Small intestine (tissue), 7 donors: ENCODE measurements at regions not wholly inside any gene's neighbourhood (a gene's known extent, or its start where the extent isn't known, plus 50 kb on each side); places are given as distances from the start of the nearest gene placed in this dataset.

Experiments
- DNase-seq, 2 donors: peaks; one replicate each; pipeline versions ENCODE4 v3.0.0 to v3.0.0-alpha.2; 2013
- FAIRE-seq: peaks from 2 replicates; lab custom pipeline; 2012; peaks lifted over from hg19 to GRCh38; lab: Jason Lieb, UNC
- H3K27ac ChIP-seq, 3 donors: one replicate each; pipeline ENCODE4 v1.5.1; 2013; ENCODE audit warnings: low read length in 2 of 3, mild to moderate bottlenecking in 2 of 3, control low read depth in 1 of 3, inconsistent platforms in 1 of 3, low read depth in 1 of 3, moderate library complexity in 1 of 3
- H3K27me3 ChIP-seq, 3 donors: one replicate each; pipeline ENCODE4 v1.6.1; 2013; ENCODE audit warnings: low read length in 3 of 3, inconsistent platforms in 1 of 3; ENCODE audit not compliant: control insufficient read depth in 3 of 3, insufficient read depth in 3 of 3
- H3K36me3 ChIP-seq, 3 donors: one replicate each; pipeline ENCODE4 v1.6.1; 2013; ENCODE audit warnings: low read length in 3 of 3, inconsistent platforms in 1 of 3, low read depth in 1 of 3, mild to moderate bottlenecking in 1 of 3, moderate library complexity in 1 of 3; ENCODE audit not compliant: control insufficient read depth in 3 of 3, insufficient read depth in 2 of 3
- H3K4me1 ChIP-seq, 3 donors: one replicate each; pipeline ENCODE4 v1.6.1; 2013; ENCODE audit warnings: low read length in 2 of 3, inconsistent platforms in 1 of 3, low read depth in 1 of 3, mild to moderate bottlenecking in 1 of 3, moderate library complexity in 1 of 3; ENCODE audit not compliant: control insufficient read depth in 3 of 3, insufficient read depth in 2 of 3
- H3K4me3 ChIP-seq, 3 donors: one replicate each; pipeline ENCODE4 v1.5.1; 2013; ENCODE audit warnings: low read length in 3 of 3, control low read depth in 1 of 3, inconsistent platforms in 1 of 3, low read depth in 1 of 3, mild to moderate bottlenecking in 1 of 3, moderate library complexity in 1 of 3
- H3K9me3 ChIP-seq, 2 donors: one replicate each; pipeline ENCODE4 v1.6.1; 2013; ENCODE audit warnings: low read depth in 1 of 2, low read length in 1 of 2; ENCODE audit not compliant: control insufficient read depth in 2 of 2, insufficient read depth in 1 of 2
- whole genome bisulfite sequencing, 3 donors: extraction: QIAGEN DNeasy Blood & Tissue Kit; methylation state at CpG; one replicate each; pipeline ENCODE4 v1.1.7; 2013; 5-methylcytosine and 5-hydroxymethylcytosine counted together
- donor health status: healthy with polysubstance abuse.
- donor health status: control.
- donor health status: control.
- donor health status: Bipolar disorder and iron deficiency.
- donor health status: healthy.

DNA sequence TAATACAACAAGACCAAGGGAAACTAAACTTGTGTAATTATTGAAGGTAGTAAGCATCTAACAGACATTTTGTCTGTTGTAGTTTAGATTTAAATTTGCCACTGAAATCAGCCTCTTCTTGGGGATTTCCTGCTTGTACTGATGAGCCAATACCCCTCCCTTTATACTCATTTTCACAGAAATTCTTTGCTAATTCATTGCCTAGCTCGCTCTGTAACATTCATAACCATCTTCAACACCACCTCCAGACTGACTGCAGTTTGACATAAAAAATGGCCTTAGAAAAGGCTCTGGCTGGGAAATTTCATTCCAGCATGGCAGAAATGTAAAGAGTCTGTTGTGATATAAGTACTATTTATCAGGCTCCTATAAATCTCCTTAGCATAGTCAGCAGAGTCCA, 109.7 kb upstream of the FLRT2 start:
- DNase-seq (no peak), FAIRE-seq (no peak)
- Histone ChIP-seq H3K27ac (no peak overlapping the region), H3K9me3 (no peaks in the 10 kb centered on the region), H3K4me1 (peaks cover 0 to 6% (median 0%) of the 10 kb centered on the region in 3 donors), H3K4me3 (no peak overlapping the region), H3K36me3 (no peaks in the 10 kb centered on the region), H3K27me3 (no peaks in the 10 kb centered on the region)
- WGBS, 3 donors: 77 to 85% (median 79%) methylated on average over 1 of the region's 1 CpG

DNA sequence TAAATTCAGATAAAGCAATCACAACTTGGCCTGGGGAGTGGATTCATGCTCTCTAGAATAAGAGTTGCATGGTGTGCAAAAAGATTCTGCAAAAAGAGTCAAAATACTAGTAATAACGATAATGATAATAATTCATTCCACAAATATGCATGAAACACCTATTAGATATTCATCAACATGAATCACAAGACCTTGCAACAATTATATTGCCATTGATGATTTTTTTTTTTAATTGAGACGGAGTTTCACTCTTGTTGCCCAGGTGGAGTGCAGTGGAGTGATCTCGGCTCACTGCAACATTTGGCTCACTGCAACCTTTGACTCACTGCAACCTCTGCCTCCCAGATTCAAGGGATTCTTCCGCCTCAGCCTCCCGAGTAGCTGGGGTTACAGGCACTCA, 109.2 kb upstream of the FLRT2 start:
- Histone ChIP-seq H3K4me3 (no peak overlapping the region), H3K36me3 (no peaks in the 10 kb centered on the region), H3K27ac (no peak overlapping the region), H3K9me3 (no peaks in the 10 kb centered on the region), H3K27me3 (no peaks in the 10 kb centered on the region), H3K4me1 (peaks cover 0 to 6% (median 0%) of the 10 kb centered on the region in 3 donors)
- DNase-seq (no peak), FAIRE-seq (no peak)
- WGBS, 3 donors: 89 to 91% (median 91%) methylated on average over 5 of the region's 5 CpGs

- Histone ChIP-seq H3K27ac (peak overlapping the region in 1 of 3 donors; percentile 55), H3K36me3 (no peaks in the 10 kb centered on the region), H3K4me1 (peaks cover 0 to 6% (median 0%) of the 10 kb centered on the region in 3 donors), H3K4me3 (no peak overlapping the region), H3K27me3 (no peaks in the 10 kb centered on the region), H3K9me3 (no peaks in the 10 kb centered on the region)
- DNase-seq (peak in 1 of 2 donors; percentile 83), FAIRE-seq (no peak)
- 74 to 92% (median 83%) methylated on average over 3 of the region's 3 CpGs for WGBS, 3 donors
These were observed 108.6 kb upstream of the FLRT2 start for GRCh38 chr14:85421186-85421877.

DNA sequence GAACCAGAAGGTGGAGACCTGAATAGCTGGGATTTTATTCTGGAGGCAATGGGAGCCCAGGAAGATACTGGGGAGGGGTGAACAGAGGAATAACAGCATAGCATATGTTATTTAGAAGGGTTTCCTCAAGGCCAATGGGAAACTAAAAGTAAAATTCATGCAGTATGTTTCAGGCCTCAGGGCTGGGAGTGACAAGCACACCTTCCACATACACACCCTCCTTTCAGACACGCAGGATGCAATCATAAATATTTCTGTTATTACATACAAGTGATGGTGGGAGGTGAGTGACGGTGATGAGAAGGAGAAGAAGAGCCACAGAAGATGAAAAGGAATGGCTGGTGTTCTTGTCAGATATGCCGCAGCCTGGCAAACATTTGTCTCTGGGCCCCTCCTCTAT, 106.1 kb upstream of the FLRT2 start:
- Histone ChIP-seq H3K4me3 (no peak overlapping the region), H3K36me3 (no peaks in the 10 kb centered on the region), H3K9me3 (no peaks in the 10 kb centered on the region), H3K27me3 (no peaks in the 10 kb centered on the region), H3K4me1 (peaks cover 0 to 6% (median 0%) of the 10 kb centered on the region in 3 donors), H3K27ac (no peak overlapping the region)
- FAIRE-seq (no peak), DNase-seq (no peak)
- 82 to 86% (median 84%) methylated on average over 3 of the region's 3 CpGs for WGBS, 3 donors

GRCh38 chr14:85425507-85425906, 104.4 kb upstream of the FLRT2 start:
- Histone ChIP-seq H3K36me3 (no peaks in the 10 kb centered on the region), H3K27ac (no peak overlapping the region), H3K27me3 (no peaks in the 10 kb centered on the region), H3K4me1 (peaks cover 0 to 6% (median 0%) of the 10 kb centered on the region in 3 donors), H3K9me3 (no peaks in the 10 kb centered on the region), H3K4me3 (no peak overlapping the region)
- FAIRE-seq: no peak
- DNase-seq: no peak
- WGBS, 3 donors: 91 to 92% (median 92%) methylated on average over 3 of the region's 3 CpGs

- no peak overlapping the region for H3K27ac ChIP-seq
- DNase-seq: no peak
- no peak for FAIRE-seq
- H3K4me3 ChIP-seq: no peak overlapping the region
- no peaks in the 10 kb centered on the region for H3K9me3 ChIP-seq
- H3K27me3 ChIP-seq: no peaks in the 10 kb centered on the region
- peaks cover 0 to under 1% (median 0%) of the 10 kb centered on the region in 3 donors for H3K4me1 ChIP-seq
- WGBS, 3 donors: 30 to 70% (median 38%) methylated on average over 4 of the region's 4 CpGs
- H3K36me3 ChIP-seq: no peaks in the 10 kb centered on the region
These were observed 103.6 kb upstream of the FLRT2 start for GRCh38 chr14:85426068-85426935.

DNA sequence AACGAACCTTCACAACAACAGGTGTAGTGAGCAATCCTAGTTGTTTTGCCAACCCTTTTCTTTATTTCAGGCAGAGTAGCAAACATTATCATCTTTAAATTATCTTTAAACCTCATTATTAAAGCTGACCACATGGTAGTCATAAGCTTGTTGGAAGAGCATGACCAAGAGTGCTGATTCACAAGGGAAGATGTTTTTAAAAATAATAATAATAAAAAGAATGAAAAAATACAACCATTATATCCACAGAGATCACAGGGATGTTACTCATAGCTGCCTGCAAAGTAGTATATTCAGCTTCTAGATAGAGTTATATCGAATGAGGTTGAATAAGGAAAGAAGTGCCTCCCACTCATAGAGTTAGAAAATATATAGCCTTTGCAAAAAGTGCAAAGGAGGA, 101.0 kb upstream of the FLRT2 start:
- Histone ChIP-seq H3K4me3 (no peak overlapping the region), H3K36me3 (no peaks in the 10 kb centered on the region), H3K4me1 (no peaks in the 10 kb centered on the region), H3K27ac (no peak overlapping the region), H3K27me3 (no peaks in the 10 kb centered on the region), H3K9me3 (no peaks in the 10 kb centered on the region)
- DNase-seq (no peak), FAIRE-seq (no peak)
- WGBS, 3 donors: 68 to 84% (median 69%) methylated on average over 2 of the region's 2 CpGs

- no peaks in the 10 kb centered on the region for H3K36me3 ChIP-seq
- 85 to 97% (median 96%) methylated on average over 1 of the region's 1 CpG for WGBS, 3 donors
- DNase-seq (no peak), FAIRE-seq (no peak)
- H3K4me3 ChIP-seq: no peak overlapping the region
- H3K4me1 ChIP-seq: no peaks in the 10 kb centered on the region
- H3K9me3 ChIP-seq: no peaks in the 10 kb centered on the region
- H3K27ac ChIP-seq: no peak overlapping the region
- no peaks in the 10 kb centered on the region for H3K27me3 ChIP-seq
These were observed 92.8 kb upstream of the FLRT2 start for GRCh38 chr14:85437148-85437547.
